PC-9 (cell line): ENCODE measurements at regions not wholly inside any gene's neighbourhood (a gene's known extent, or its start where the extent isn't known, plus 50 kb on each side); places are given as distances from the start of the nearest gene placed in this dataset.

ENCODE experiments used
- BruUV-seq: library from RNA; stranded (reverse); fragments of 400-500 nt; replicated peaks from 2 replicates; lab custom pipeline; 2021; lab: Mats Ljungman, UMichigan
- CTCF ChIA-PET: fragments of 300-600 bp; sonication (Branson Sonifier 250); formaldehyde crosslinking; loops from one replicate; lab custom pipeline; 2022; ENCODE audit warnings: antibody characterized with exemption; lab: Charles Lee
- POLR2A ChIA-PET: fragments of 300-600 bp; sonication (Branson Sonifier 250); formaldehyde crosslinking; loops from one replicate; lab custom pipeline; 2022; ENCODE audit warnings: antibody characterized with exemption; ENCODE audit not compliant: unreplicated experiment; lab: Charles Lee
- DNase-seq, 2 experiments: peaks; one replicate each; pipeline versions ENCODE4 v3.0.0 to v3.0.0-alpha.2; 2015 to 2022; ENCODE audit warnings: mixed read lengths in 1 of 2
- H2AFZ ChIP-seq: fragments of 200-600 bp; sonication (generic); 2 replicates; pipeline ENCODE4 v1.8.1; 2017; ENCODE audit warnings: antibody characterized with exemption
- H3F3A ChIP-seq: fragments of 200-600 bp; sonication (generic); 2 replicates; pipeline ENCODE4 v1.8.1; 2017; ENCODE audit warnings: antibody characterized with exemption, mild to moderate bottlenecking, low read depth; ENCODE audit not compliant: insufficient read depth
- H3K27ac ChIP-seq: fragments of 200-600 bp; sonication (generic); 2 replicates; pipeline ENCODE4 v1.6.1; 2016; ENCODE audit warnings: mixed run types
- H3K27me3 ChIP-seq: fragments of 200-600 bp; sonication (generic); 2 replicates; pipeline ENCODE4 v1.6.1; 2016; ENCODE audit warnings: low read depth, mixed run types; ENCODE audit not compliant: insufficient read depth
- H3K36me3 ChIP-seq: fragments of 200-600 bp; sonication (generic); 2 replicates; pipeline ENCODE4 v1.6.1; 2016; ENCODE audit warnings: low read depth, mixed run types
- H3K4me1 ChIP-seq: fragments of 200-600 bp; sonication (generic); replicated peaks from 2 replicates; pipeline ENCODE4 v1.6.1; 2016; ENCODE audit warnings: mixed run types; ENCODE audit not compliant: insufficient read depth
- H3K4me2 ChIP-seq: fragments of 200-600 bp; sonication (generic); 2 replicates; pipeline ENCODE4 v1.6.1; 2017; ENCODE audit warnings: mixed run types
- H3K4me3 ChIP-seq: fragments of 200-600 bp; sonication (generic); 2 replicates; pipeline ENCODE4 v1.6.1; 2016; ENCODE audit warnings: mixed run types
- H3K79me2 ChIP-seq: fragments of 200-600 bp; sonication (generic); 2 replicates; pipeline ENCODE4 v1.6.1; 2017; ENCODE audit warnings: low read depth, mixed run types
- H3K9me2 ChIP-seq: fragments of 200-600 bp; sonication (generic); 2 replicates; pipeline ENCODE4 v1.8.1; 2017; ENCODE audit warnings: mild to moderate bottlenecking; ENCODE audit not compliant: insufficient read depth
- H3K9me3 ChIP-seq: fragments of 200-600 bp; sonication (generic); 2 replicates; pipeline ENCODE4 v1.8.1; 2016; ENCODE audit warnings: low read depth; ENCODE audit not compliant: insufficient read depth
- H4K20me1 ChIP-seq: fragments of 200-600 bp; sonication (generic); 2 replicates; pipeline ENCODE4 v1.8.1; 2017; ENCODE audit not compliant: insufficient read depth
- EZH2 ChIP-seq: fragments of 200-600 bp; sonication (generic); IDR thresholded peaks from 2 replicates; pipeline ENCODE4 v1.8.0; 2017; ENCODE audit warnings: antibody characterized with exemption, low read depth
- intact Hi-C: fragments of 100-400 bp; cut with micrococcal nuclease; formaldehyde crosslinking; loops from one replicate; pipeline ENCODE4 v1.10.0; 2022; ENCODE audit not compliant: unreplicated experiment
- TF ChIP-seq, protein P1 (sequence below): fragments of 200-600 bp; sonication (generic); conservative IDR thresholded peaks from 2 replicates; pipeline ENCODE4 v1.6.1; 2017; ENCODE audit warnings: mixed run types, antibody characterized with exemption, mild to moderate bottlenecking, moderate library complexity

DNA sequence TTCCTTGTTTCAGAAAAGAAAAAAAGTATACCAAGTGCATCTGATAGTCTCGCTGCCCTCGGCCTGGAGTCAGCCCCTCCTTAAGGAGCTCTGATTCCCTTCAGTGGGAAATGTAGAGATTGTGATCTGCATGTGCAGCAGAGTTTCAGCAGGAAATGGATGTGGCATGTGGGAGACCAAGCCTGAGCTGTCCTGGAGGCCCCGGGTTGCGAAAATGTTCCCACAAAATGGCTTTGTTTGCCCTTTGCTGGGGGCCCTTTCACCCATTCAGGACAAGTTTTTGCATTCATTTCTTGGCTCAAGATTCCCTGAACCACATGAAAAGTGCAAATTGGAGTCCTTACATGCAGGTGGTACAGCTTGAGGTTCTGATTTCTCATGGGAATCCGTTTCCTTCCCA is 230.9 kb downstream of the GADD45G start:
- no peak for DNase-seq
- no peak overlapping the region for H3K4me2 ChIP-seq
- intact Hi-C loops: no loop called here
- H3K9me2 ChIP-seq: no peaks in the 10 kb centered on the region
- no peaks in the 10 kb centered on the region for H3F3A ChIP-seq
- H3K79me2 ChIP-seq: no peaks in the 10 kb centered on the region
- no peaks in the 10 kb centered on the region for H3K4me1 ChIP-seq
- H3K27ac ChIP-seq: no peak overlapping the region
- no peaks in the 10 kb centered on the region for H3K9me3 ChIP-seq
- H3K27me3 ChIP-seq: peaks cover 87% of the 10 kb centered on the region
- H3K36me3 ChIP-seq: no peaks in the 10 kb centered on the region
- no TSS peak for BruUV-seq
- CTCF ChIA-PET: no interaction called here
- no peak overlapping the region for H2AFZ ChIP-seq
- TF ChIP-seq EZH2: no peak
- TF ChIP-seq, protein P1, sequence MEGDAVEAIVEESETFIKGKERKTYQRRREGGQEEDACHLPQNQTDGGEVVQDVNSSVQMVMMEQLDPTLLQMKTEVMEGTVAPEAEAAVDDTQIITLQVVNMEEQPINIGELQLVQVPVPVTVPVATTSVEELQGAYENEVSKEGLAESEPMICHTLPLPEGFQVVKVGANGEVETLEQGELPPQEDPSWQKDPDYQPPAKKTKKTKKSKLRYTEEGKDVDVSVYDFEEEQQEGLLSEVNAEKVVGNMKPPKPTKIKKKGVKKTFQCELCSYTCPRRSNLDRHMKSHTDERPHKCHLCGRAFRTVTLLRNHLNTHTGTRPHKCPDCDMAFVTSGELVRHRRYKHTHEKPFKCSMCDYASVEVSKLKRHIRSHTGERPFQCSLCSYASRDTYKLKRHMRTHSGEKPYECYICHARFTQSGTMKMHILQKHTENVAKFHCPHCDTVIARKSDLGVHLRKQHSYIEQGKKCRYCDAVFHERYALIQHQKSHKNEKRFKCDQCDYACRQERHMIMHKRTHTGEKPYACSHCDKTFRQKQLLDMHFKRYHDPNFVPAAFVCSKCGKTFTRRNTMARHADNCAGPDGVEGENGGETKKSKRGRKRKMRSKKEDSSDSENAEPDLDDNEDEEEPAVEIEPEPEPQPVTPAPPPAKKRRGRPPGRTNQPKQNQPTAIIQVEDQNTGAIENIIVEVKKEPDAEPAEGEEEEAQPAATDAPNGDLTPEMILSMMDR: no peak
- no peak overlapping the region for H3K4me3 ChIP-seq
- no peaks in the 10 kb centered on the region for H4K20me1 ChIP-seq
- POLR2A ChIA-PET: no interaction called here

DNA sequence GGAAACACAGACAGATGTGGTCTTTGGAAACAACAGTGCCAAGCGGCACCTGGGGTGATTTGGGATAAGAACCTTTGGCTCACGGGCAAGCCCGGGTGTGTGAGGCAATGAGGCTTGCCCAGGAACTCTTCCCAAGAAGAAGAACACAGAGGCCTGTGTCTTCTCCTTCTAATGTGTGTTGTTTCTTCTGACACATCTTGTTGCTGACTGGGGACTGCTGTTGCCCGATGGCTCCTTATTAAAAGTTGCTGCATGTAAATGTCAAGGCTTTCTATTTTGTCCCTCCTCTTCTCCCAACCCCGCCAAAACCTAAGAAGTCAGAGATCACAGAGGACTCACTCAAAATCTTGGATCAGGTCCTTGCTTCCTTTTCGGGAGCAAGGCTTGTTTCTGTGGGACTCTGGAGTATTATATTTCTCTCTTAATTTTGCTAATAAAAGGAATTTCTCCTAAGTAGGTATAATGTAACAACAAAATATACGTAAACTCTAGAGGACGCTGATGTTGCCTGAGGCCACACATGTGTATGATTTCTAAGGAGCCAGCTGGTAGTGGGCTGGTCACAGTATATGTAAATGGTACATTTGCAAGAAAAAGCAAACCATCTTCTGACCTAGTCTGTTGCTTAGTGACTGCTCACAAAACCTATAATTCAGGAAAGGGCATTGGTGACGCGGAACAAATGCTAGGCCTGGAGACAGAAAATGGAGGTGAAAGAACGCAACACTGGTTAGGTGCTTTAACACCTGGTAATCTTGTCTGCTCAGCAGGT is 232.5 kb downstream of the GADD45G start:
- H4K20me1 ChIP-seq: no peaks in the 10 kb centered on the region
- no peaks in the 10 kb centered on the region for H3K4me1 ChIP-seq
- H2AFZ ChIP-seq: no peak overlapping the region
- ChIA-PET CTCF (no interaction called here), POLR2A (no interaction called here)
- intact Hi-C loops: no loop called here
- TF ChIP-seq EZH2: no peak
- TF ChIP-seq, protein P1: no peak
- no peak overlapping the region for H3K4me2 ChIP-seq
- DNase-seq: no peak
- no peaks in the 10 kb centered on the region for H3F3A ChIP-seq
- no peaks in the 10 kb centered on the region for H3K79me2 ChIP-seq
- H3K27me3 ChIP-seq: peaks cover 91% of the 10 kb centered on the region
- no peaks in the 10 kb centered on the region for H3K9me3 ChIP-seq
- H3K36me3 ChIP-seq: no peaks in the 10 kb centered on the region
- no peaks in the 10 kb centered on the region for H3K9me2 ChIP-seq
- H3K4me3 ChIP-seq: no peak overlapping the region
- no peak overlapping the region for H3K27ac ChIP-seq
- BruUV-seq: no TSS peak

DNA sequence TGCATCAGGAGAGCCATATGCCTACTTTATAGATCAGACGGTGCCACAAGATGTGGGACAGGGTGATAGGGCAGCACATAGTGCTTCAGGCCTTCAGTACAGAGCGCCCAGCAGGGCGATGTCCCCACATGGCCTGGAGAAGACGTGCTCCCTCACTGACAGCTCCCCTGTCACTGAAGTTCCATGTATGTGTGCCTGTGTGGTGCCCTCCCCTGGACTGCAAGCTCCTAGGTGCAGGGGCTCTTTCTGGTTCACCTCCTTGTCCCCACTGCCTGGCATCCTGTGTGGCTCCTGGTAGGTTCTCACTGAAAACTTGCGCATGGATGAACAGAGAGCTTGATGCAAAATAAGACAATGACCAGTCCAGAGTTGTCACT is 233.1 kb downstream of the GADD45G start:
- Histone ChIP-seq H3K9me3 (no peaks in the 10 kb centered on the region), H3K9me2 (no peaks in the 10 kb centered on the region), H3K27me3 (peaks cover 96% of the 10 kb centered on the region), H3F3A (no peaks in the 10 kb centered on the region), H3K36me3 (no peaks in the 10 kb centered on the region), H4K20me1 (no peaks in the 10 kb centered on the region), H3K4me2 (no peak overlapping the region), H3K27ac (no peak overlapping the region), H3K4me3 (no peak overlapping the region), H2AFZ (no peak overlapping the region), H3K79me2 (no peaks in the 10 kb centered on the region), H3K4me1 (no peaks in the 10 kb centered on the region)
- no peak for DNase-seq
- POLR2A ChIA-PET: no interaction called here
- intact Hi-C loops: no loop called here
- CTCF ChIA-PET: no interaction called here
- TF ChIP-seq, protein P1: no peak
- no peak for TF ChIP-seq EZH2
- no TSS peak for BruUV-seq
